Ishikawa (cell line): ENCODE measurements at regions not wholly inside any gene's neighbourhood (a gene's known extent, or its start where the extent isn't known, plus 50 kb on each side); places are given as distances from the start of the nearest gene placed in this dataset.

ENCODE experiments used
- CEBPB ChIP-seq: IDR thresholded peaks from 2 replicates; pipeline ENCODE4 v1.6.1; 2012
- CREB1 ChIP-seq: IDR thresholded peaks from 2 replicates; pipeline ENCODE4 v1.6.1; 2012; ENCODE audit warnings: low read depth
- EGR1 ChIP-seq: IDR thresholded peaks from 2 replicates; pipeline ENCODE4 v1.6.1; 2012
- EP300 ChIP-seq: IDR thresholded peaks from 2 replicates; pipeline ENCODE4 v1.6.1; 2012; ENCODE audit warnings: borderline replicate concordance
- FOXM1 ChIP-seq: IDR thresholded peaks from 2 replicates; pipeline ENCODE4 v1.6.1; 2012; ENCODE audit warnings: low read depth, borderline replicate concordance
- MAX ChIP-seq: IDR thresholded peaks from 2 replicates; pipeline ENCODE4 v1.6.1; 2012
- NFIC ChIP-seq: IDR thresholded peaks from 2 replicates; pipeline ENCODE4 v1.6.1; 2012
- RAD21 ChIP-seq: IDR thresholded peaks from 2 replicates; pipeline ENCODE4 v1.6.1; 2012; ENCODE audit warnings: low read depth
- REST ChIP-seq: IDR thresholded peaks from 2 replicates; pipeline ENCODE4 v1.6.1; 2012; ENCODE audit warnings: low read depth, mild to moderate bottlenecking
- TAF1 ChIP-seq: IDR thresholded peaks from 2 replicates; pipeline ENCODE4 v1.6.1; 2012; ENCODE audit warnings: low read depth, mild to moderate bottlenecking
- TCF12 ChIP-seq: IDR thresholded peaks from 2 replicates; pipeline ENCODE4 v1.6.1; 2012; ENCODE audit warnings: low read depth
- TEAD4 ChIP-seq: IDR thresholded peaks from 2 replicates; pipeline ENCODE4 v1.6.1; 2012
- USF1 ChIP-seq: IDR thresholded peaks from 2 replicates; pipeline ENCODE4 v1.6.1; 2012
- YY1 ChIP-seq: IDR thresholded peaks from 2 replicates; pipeline ENCODE4 v1.6.1; 2012; ENCODE audit warnings: low read depth
- ZBTB7A ChIP-seq: IDR thresholded peaks from 2 replicates; pipeline ENCODE4 v1.6.1; 2012; ENCODE audit warnings: low read depth

- TF ChIP-seq RAD21, result no peak
- TF ChIP-seq CREB1, result no peak
- TF ChIP-seq YY1, result no peak
- no peak for TF ChIP-seq TCF12
- TF ChIP-seq EGR1, result no peak
- no peak for TF ChIP-seq CEBPB
- TF ChIP-seq EP300, result no peak
- TF ChIP-seq REST, result no peak
- no peak for TF ChIP-seq TAF1
- no peak for TF ChIP-seq MAX
- no peak for TF ChIP-seq TEAD4
- no peak for TF ChIP-seq ZBTB7A
- no peak for TF ChIP-seq FOXM1
- TF ChIP-seq USF1, result no peak
- no peak for TF ChIP-seq NFIC
These were observed 898.2 kb upstream of the AGA start for GRCh38 chr4:178340468-178340867.

GRCh38 chr4:178344096-178344495 lies 901.9 kb upstream of the AGA start:
- TF ChIP-seq TAF1, result no peak
- no peak for TF ChIP-seq FOXM1
- TF ChIP-seq TCF12, result no peak
- no peak for TF ChIP-seq MAX
- TF ChIP-seq EP300, result no peak
- TF ChIP-seq CEBPB, result no peak
- no peak for TF ChIP-seq REST
- no peak for TF ChIP-seq CREB1
- no peak for TF ChIP-seq ZBTB7A
- TF ChIP-seq NFIC, result no peak
- TF ChIP-seq RAD21, result no peak
- no peak for TF ChIP-seq TEAD4
- TF ChIP-seq EGR1, result no peak
- TF ChIP-seq USF1, result no peak

GRCh38 chr4:178347111-178347510 lies 904.9 kb upstream of the AGA start:
- TF ChIP-seq MAX, result no peak
- no peak for TF ChIP-seq TAF1
- no peak for TF ChIP-seq EGR1
- TF ChIP-seq TCF12, result no peak
- no peak for TF ChIP-seq CREB1
- no peak for TF ChIP-seq ZBTB7A
- TF ChIP-seq USF1, result no peak
- TF ChIP-seq TEAD4, result no peak
- TF ChIP-seq FOXM1, result no peak
- TF ChIP-seq NFIC, result no peak
- no peak for TF ChIP-seq CEBPB
- no peak for TF ChIP-seq RAD21

- TF ChIP-seq EP300 (no peak), YY1 (no peak), EGR1 (no peak), ZBTB7A (no peak), RAD21 (no peak), MAX (no peak), NFIC (no peak), CEBPB (no peak), FOXM1 (no peak), CREB1 (no peak), USF1 (no peak), TEAD4 (no peak), TCF12 (no peak), REST (no peak), TAF1 (no peak)
These were observed 907.4 kb upstream of the AGA start for GRCh38 chr4:178349601-178350000.
